Stimulated activated naive CD8-positive, alpha-beta T cell treated with anti-CD3 and anti-CD28 coated beads, Interleukin-15, Interleukin-2, amounts not matched to agents 100 ng/mL and 50 ng/mL, for 24 hours (primary cell): ENCODE measurements at regions not wholly inside any gene's neighbourhood (a gene's known extent, or its start where the extent isn't known, plus 50 kb on each side); places are given as distances from the start of the nearest gene placed in this dataset.

ENCODE experiments used
- H3K27ac Mint-ChIP-seq: one replicate; pipeline ENCODE4 v1.8.0; 2021; ENCODE audit warnings: mild to moderate bottlenecking, mixed read lengths
- H3K27me3 Mint-ChIP-seq: one replicate; pipeline ENCODE4 v1.8.0; 2021; ENCODE audit warnings: mixed read lengths
- H3K36me3 Mint-ChIP-seq: one replicate; pipeline ENCODE4 v1.8.0; 2021; ENCODE audit warnings: low read depth, mixed read lengths
- H3K4me1 Mint-ChIP-seq: one replicate; pipeline ENCODE4 v1.8.0; 2021; ENCODE audit warnings: low read depth, mixed read lengths
- H3K4me3 Mint-ChIP-seq: one replicate; pipeline ENCODE4 v1.8.0; 2021; ENCODE audit warnings: mild to moderate bottlenecking, mixed read lengths
- H3K9me3 Mint-ChIP-seq: one replicate; pipeline ENCODE4 v1.8.0; 2021; ENCODE audit warnings: mixed read lengths

GRCh38 chr5:135232958-135233357 is 166.1 kb downstream of the MACROH2A1 start:
- no peaks in the 10 kb centered on the region for H3K27me3 Mint-ChIP-seq
- H3K27ac Mint-ChIP-seq: no peak overlapping the region
- H3K36me3 Mint-ChIP-seq: no peaks in the 10 kb centered on the region
- no peak overlapping the region for H3K4me3 Mint-ChIP-seq
- no peaks in the 10 kb centered on the region for H3K9me3 Mint-ChIP-seq
- no peaks in the 10 kb centered on the region for H3K4me1 Mint-ChIP-seq

GRCh38 chr5:135231289-135231688 is 167.7 kb downstream of the MACROH2A1 start:
- Mint-ChIP-seq H3K4me3 (no peak overlapping the region), H3K27me3 (no peaks in the 10 kb centered on the region), H3K9me3 (no peaks in the 10 kb centered on the region), H3K27ac (no peak overlapping the region), H3K4me1 (no peaks in the 10 kb centered on the region), H3K36me3 (no peaks in the 10 kb centered on the region)

GRCh38 chr5:135230251-135230925 is 168.6 kb downstream of the MACROH2A1 start:
- Mint-ChIP-seq H3K4me1 (no peaks in the 10 kb centered on the region), H3K27ac (no peak overlapping the region), H3K27me3 (no peaks in the 10 kb centered on the region), H3K4me3 (no peak overlapping the region), H3K36me3 (no peaks in the 10 kb centered on the region), H3K9me3 (no peaks in the 10 kb centered on the region)

- H3K27me3 Mint-ChIP-seq: no peaks in the 10 kb centered on the region
- no peaks in the 10 kb centered on the region for H3K9me3 Mint-ChIP-seq
- H3K36me3 Mint-ChIP-seq: no peaks in the 10 kb centered on the region
- no peak overlapping the region for H3K4me3 Mint-ChIP-seq
- no peaks in the 10 kb centered on the region for H3K4me1 Mint-ChIP-seq
- no peak overlapping the region for H3K27ac Mint-ChIP-seq
Measured at GRCh38 chr5:135229679-135230132, 169.3 kb downstream of the MACROH2A1 start.

GRCh38 chr5:135229122-135229521 is 169.9 kb downstream of the MACROH2A1 start:
- H3K27me3 Mint-ChIP-seq: no peaks in the 10 kb centered on the region
- no peak overlapping the region for H3K4me3 Mint-ChIP-seq
- H3K36me3 Mint-ChIP-seq: no peaks in the 10 kb centered on the region
- no peaks in the 10 kb centered on the region for H3K9me3 Mint-ChIP-seq
- H3K27ac Mint-ChIP-seq: no peak overlapping the region
- no peaks in the 10 kb centered on the region for H3K4me1 Mint-ChIP-seq

- H3K36me3 Mint-ChIP-seq: no peaks in the 10 kb centered on the region
- H3K4me3 Mint-ChIP-seq: no peak overlapping the region
- no peaks in the 10 kb centered on the region for H3K9me3 Mint-ChIP-seq
- H3K27me3 Mint-ChIP-seq: peaks cover 3% of the 10 kb centered on the region
- H3K4me1 Mint-ChIP-seq: no peaks in the 10 kb centered on the region
- H3K27ac Mint-ChIP-seq: no peak overlapping the region
Measured at GRCh38 chr5:135228222-135228621, 170.8 kb downstream of the MACROH2A1 start.

GRCh38 chr5:135227064-135228022 is 171.7 kb downstream of the MACROH2A1 start:
- Mint-ChIP-seq H3K9me3 (no peaks in the 10 kb centered on the region), H3K27ac (no peak overlapping the region), H3K36me3 (no peaks in the 10 kb centered on the region), H3K4me1 (no peaks in the 10 kb centered on the region), H3K4me3 (no peak overlapping the region), H3K27me3 (peaks cover 3% of the 10 kb centered on the region)

- Mint-ChIP-seq H3K4me3 (no peak overlapping the region), H3K27me3 (peaks cover 3% of the 10 kb centered on the region), H3K4me1 (no peaks in the 10 kb centered on the region), H3K36me3 (no peaks in the 10 kb centered on the region), H3K27ac (no peak overlapping the region), H3K9me3 (no peaks in the 10 kb centered on the region)
Measured at GRCh38 chr5:135225856-135226560, 173.0 kb downstream of the MACROH2A1 start.

GRCh38 chr5:135223891-135224625 is 175.0 kb downstream of the MACROH2A1 start:
- no peaks in the 10 kb centered on the region for H3K36me3 Mint-ChIP-seq
- no peaks in the 10 kb centered on the region for H3K4me1 Mint-ChIP-seq
- H3K9me3 Mint-ChIP-seq: no peaks in the 10 kb centered on the region
- no peak overlapping the region for H3K4me3 Mint-ChIP-seq
- H3K27me3 Mint-ChIP-seq: peaks cover 3% of the 10 kb centered on the region
- H3K27ac Mint-ChIP-seq: no peak overlapping the region

GRCh38 chr5:135223404-135223803 is 175.6 kb downstream of the MACROH2A1 start:
- Mint-ChIP-seq H3K36me3 (no peaks in the 10 kb centered on the region), H3K4me3 (no peak overlapping the region), H3K27me3 (peaks cover 3% of the 10 kb centered on the region), H3K4me1 (no peaks in the 10 kb centered on the region), H3K27ac (no peak overlapping the region), H3K9me3 (no peaks in the 10 kb centered on the region)

- Mint-ChIP-seq H3K27ac (no peak overlapping the region), H3K27me3 (peaks cover 3% of the 10 kb centered on the region), H3K4me3 (no peak overlapping the region), H3K36me3 (no peaks in the 10 kb centered on the region), H3K9me3 (no peaks in the 10 kb centered on the region), H3K4me1 (no peaks in the 10 kb centered on the region)
Measured at GRCh38 chr5:135222771-135223170, 176.3 kb downstream of the MACROH2A1 start.

- peaks cover 3% of the 10 kb centered on the region for H3K27me3 Mint-ChIP-seq
Measured at GRCh38 chr5:135222171-135222681, 176.8 kb downstream of the MACROH2A1 start.

GRCh38 chr5:135221696-135222095 is 177.3 kb downstream of the MACROH2A1 start:
- no peaks in the 10 kb centered on the region for H3K36me3 Mint-ChIP-seq
- no peaks in the 10 kb centered on the region for H3K4me1 Mint-ChIP-seq
- peaks cover 3% of the 10 kb centered on the region for H3K27me3 Mint-ChIP-seq
- H3K27ac Mint-ChIP-seq: no peak overlapping the region
- H3K9me3 Mint-ChIP-seq: no peaks in the 10 kb centered on the region
- H3K4me3 Mint-ChIP-seq: no peak overlapping the region

More at GRCh38 chr5:135222171-135222681, 176.8 kb downstream of the MACROH2A1 start:
- H3K36me3 Mint-ChIP-seq: no peaks in the 10 kb centered on the region
- H3K4me3 Mint-ChIP-seq: no peak overlapping the region
- H3K27ac Mint-ChIP-seq: no peak overlapping the region
- H3K9me3 Mint-ChIP-seq: no peaks in the 10 kb centered on the region
- H3K4me1 Mint-ChIP-seq: no peaks in the 10 kb centered on the region

- H3K9me3 Mint-ChIP-seq: no peaks in the 10 kb centered on the region
- no peaks in the 10 kb centered on the region for H3K4me1 Mint-ChIP-seq
- H3K36me3 Mint-ChIP-seq: no peaks in the 10 kb centered on the region
- no peak overlapping the region for H3K4me3 Mint-ChIP-seq
- no peak overlapping the region for H3K27ac Mint-ChIP-seq
- H3K27me3 Mint-ChIP-seq: peaks cover 3% of the 10 kb centered on the region
Measured at GRCh38 chr5:135221187-135221473, 177.9 kb downstream of the MACROH2A1 start.
